Astrocyte (in vitro differentiated cells and primary cell): ENCODE measurements at regions not wholly inside any gene's neighbourhood (a gene's known extent, or its start where the extent isn't known, plus 50 kb on each side); places are given as distances from the start of the nearest gene placed in this dataset.

Source experiments
- DNase-seq: peaks from one replicate; pipeline ENCODE4 v3.0.0-alpha.2; 2010; ENCODE audit warnings: low read depth
- FAIRE-seq: peaks from 2 replicates; lab custom pipeline; 2011; peaks lifted over from hg19 to GRCh38; lab: Jason Lieb, UNC
- H2AFZ ChIP-seq: 2 replicates; pipeline ENCODE4 v1.6.0; 2012; ENCODE audit warnings: low read depth, low read length, inconsistent platforms
- H3K27ac ChIP-seq: 2 replicates; pipeline ENCODE4 v1.5.1; 2011; ENCODE audit warnings: low read depth, low read length, inconsistent platforms
- H3K27me3 ChIP-seq: 2 replicates; pipeline ENCODE4 v1.6.0; 2011; ENCODE audit warnings: low read length, inconsistent platforms; ENCODE audit not compliant: insufficient read depth
- H3K36me3 ChIP-seq: 2 replicates; pipeline ENCODE4 v1.5.1; 2011; ENCODE audit warnings: low read length, inconsistent platforms; ENCODE audit not compliant: insufficient read depth
- H3K4me1 ChIP-seq: 2 replicates; pipeline ENCODE4 v1.5.1; 2011; ENCODE audit warnings: low read length, inconsistent platforms; ENCODE audit not compliant: insufficient read depth
- H3K4me2 ChIP-seq: 2 replicates; pipeline ENCODE4 v1.6.0; 2012; ENCODE audit warnings: low read length, inconsistent platforms
- H3K4me3 ChIP-seq: 2 replicates; pipeline ENCODE4 v1.5.1; 2011; ENCODE audit warnings: low read depth, mild to moderate bottlenecking, low read length, inconsistent platforms; ENCODE audit not compliant: insufficient read depth
- H3K79me2 ChIP-seq: 2 replicates; pipeline ENCODE4 v1.6.0; 2012; ENCODE audit warnings: mild to moderate bottlenecking, low read length, inconsistent platforms; ENCODE audit not compliant: insufficient read depth
- H3K9ac ChIP-seq: 2 replicates; pipeline ENCODE4 v1.6.0; 2012; ENCODE audit warnings: mild to moderate bottlenecking, low read length, inconsistent platforms
- H3K9me3 ChIP-seq: 2 replicates; pipeline ENCODE4 v1.5.1; 2012; ENCODE audit warnings: low read depth, mild to moderate bottlenecking, low read length, inconsistent platforms; ENCODE audit not compliant: insufficient read depth
- H4K20me1 ChIP-seq: 2 replicates; pipeline ENCODE4 v1.6.0; 2012; ENCODE audit warnings: low read length, inconsistent platforms; ENCODE audit not compliant: insufficient read depth
- H3K27ac Mint-ChIP-seq: one replicate; pipeline ENCODE4 v1.8.0; 2021; ENCODE audit warnings: mild to moderate bottlenecking, mixed read lengths; ENCODE audit not compliant: unreplicated experiment
- H3K27me3 Mint-ChIP-seq: one replicate; pipeline ENCODE4 v1.8.0; 2021; ENCODE audit warnings: low read depth, mixed read lengths; ENCODE audit not compliant: unreplicated experiment
- H3K36me3 Mint-ChIP-seq: one replicate; pipeline ENCODE4 v1.8.0; 2021; ENCODE audit warnings: low read depth, mixed read lengths; ENCODE audit not compliant: unreplicated experiment
- H3K4me1 Mint-ChIP-seq: one replicate; pipeline ENCODE4 v1.8.0; 2021; ENCODE audit warnings: low read depth, mixed read lengths; ENCODE audit not compliant: unreplicated experiment
- H3K4me3 Mint-ChIP-seq: one replicate; pipeline ENCODE4 v1.8.0; 2021; ENCODE audit warnings: mild to moderate bottlenecking, moderate library complexity, mixed read lengths; ENCODE audit not compliant: unreplicated experiment
- H3K9me3 Mint-ChIP-seq: one replicate; pipeline ENCODE4 v1.8.0; 2021; ENCODE audit warnings: mild to moderate bottlenecking, mixed read lengths; ENCODE audit not compliant: unreplicated experiment
- CTCF ChIP-seq: IDR thresholded peaks from 2 replicates; pipeline ENCODE4 v1.5.1; 2011; ENCODE audit warnings: low read depth, mild to moderate bottlenecking, inconsistent platforms, low read length, moderate library complexity; ENCODE audit not compliant: insufficient read depth
- EZH2 ChIP-seq: IDR thresholded peaks from 2 replicates; pipeline ENCODE4 v1.6.1; 2012; ENCODE audit warnings: mild to moderate bottlenecking, low read length, inconsistent platforms; ENCODE audit not compliant: insufficient read depth

DNA sequence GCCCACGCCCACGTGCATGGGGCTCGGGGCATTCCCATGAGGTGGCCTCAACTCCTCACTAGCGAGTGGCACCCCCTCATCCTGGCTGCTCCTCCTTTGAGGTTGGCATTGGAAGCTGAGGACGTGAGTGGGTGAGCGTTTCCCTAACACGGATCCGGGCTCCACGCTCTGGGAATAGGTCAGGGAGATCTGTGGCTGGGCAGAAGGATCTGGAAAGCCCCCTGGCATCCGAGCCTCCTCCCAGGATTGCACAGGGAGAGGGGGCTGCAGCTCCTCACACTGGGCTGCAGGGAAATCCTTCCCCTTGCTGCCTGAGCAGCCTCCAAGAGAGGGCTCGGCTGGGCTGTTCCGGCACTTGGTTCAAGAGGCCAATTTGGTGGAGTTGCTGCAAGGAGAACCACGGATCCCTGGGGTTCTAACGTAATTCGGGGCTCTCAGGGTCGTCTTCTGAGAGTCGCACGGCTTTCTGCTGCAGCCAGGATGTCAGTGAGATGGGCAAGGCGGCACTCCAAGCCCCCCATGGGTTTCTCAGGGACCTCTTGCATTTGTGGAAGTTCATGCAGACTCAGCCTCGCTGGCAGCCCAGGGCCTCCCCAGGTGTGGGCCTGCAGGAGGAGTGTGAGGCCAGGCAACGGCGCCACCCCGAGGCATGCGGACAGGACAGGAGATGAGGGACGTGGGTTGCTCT is 1119.0 kb downstream of the BRD1 start:
- no peak for DNase-seq
- Histone ChIP-seq H3K9ac (no peak overlapping the region), H3K27ac (no peak overlapping the region), H3K79me2 (no peaks in the 10 kb centered on the region), H3K27me3 (no peaks in the 10 kb centered on the region), H3K4me2 (no peak overlapping the region), H3K4me3 (no peak overlapping the region), H2AFZ (no peak overlapping the region), H3K36me3 (no peaks in the 10 kb centered on the region), H3K9me3 (no peaks in the 10 kb centered on the region), H4K20me1 (no peaks in the 10 kb centered on the region), H3K4me1 (no peaks in the 10 kb centered on the region)
- Mint-ChIP-seq H3K27me3 (peaks cover 23% of the 10 kb centered on the region), H3K9me3 (no peaks in the 10 kb centered on the region), H3K27ac (no peak overlapping the region), H3K4me1 (no peaks in the 10 kb centered on the region), H3K4me3 (no peak overlapping the region), H3K36me3 (peaks cover 6% of the 10 kb centered on the region)
- FAIRE-seq, result no peak
- TF ChIP-seq CTCF, result no peak
- no peak for TF ChIP-seq EZH2

DNA sequence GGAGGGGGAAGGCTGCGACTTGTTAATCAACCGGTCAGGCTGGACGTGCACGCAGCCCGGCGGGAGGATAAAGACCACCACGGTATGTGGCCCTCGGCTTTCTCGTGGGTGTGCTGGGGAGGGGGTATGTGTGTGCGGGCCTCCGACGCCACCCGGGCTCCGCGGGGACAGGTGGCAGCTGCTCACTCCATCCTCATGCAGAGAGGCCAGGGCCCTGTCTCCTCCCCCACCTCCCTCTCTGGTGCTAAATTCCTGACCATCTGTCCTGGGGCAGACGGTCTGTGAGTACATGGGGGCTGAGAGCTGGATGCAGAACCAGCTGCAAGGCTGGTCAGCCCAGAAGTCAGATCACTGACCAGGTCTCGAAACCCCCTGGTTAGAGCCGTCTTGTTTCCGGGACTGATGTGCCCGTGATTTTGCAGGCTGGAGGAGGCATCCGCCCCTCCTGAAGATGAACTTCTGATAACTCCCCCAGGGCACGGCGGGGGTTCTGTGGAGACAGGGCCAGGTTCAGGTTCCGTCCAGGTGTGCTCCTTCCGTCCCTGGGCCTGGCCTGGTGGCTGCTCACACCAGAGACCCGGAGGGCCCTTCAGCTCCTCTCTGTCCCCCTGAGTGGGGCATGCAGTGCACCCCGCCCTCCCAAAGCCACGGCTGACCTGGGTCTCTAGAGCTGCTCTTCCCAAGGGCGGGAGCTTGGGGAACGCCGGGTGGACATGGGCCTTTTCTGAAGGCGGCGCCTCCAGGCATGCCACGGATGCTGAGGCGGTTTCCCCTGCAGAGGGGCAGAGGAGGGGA is 1119.7 kb downstream of the BRD1 start:
- Mint-ChIP-seq H3K9me3 (no peaks in the 10 kb centered on the region), H3K36me3 (peaks cover 6% of the 10 kb centered on the region), H3K4me1 (no peaks in the 10 kb centered on the region), H3K4me3 (no peak overlapping the region), H3K27ac (no peak overlapping the region), H3K27me3 (peaks cover 23% of the 10 kb centered on the region)
- Histone ChIP-seq H3K4me1 (no peaks in the 10 kb centered on the region), H4K20me1 (no peaks in the 10 kb centered on the region), H3K9ac (no peak overlapping the region), H3K4me3 (no peak overlapping the region), H3K36me3 (no peaks in the 10 kb centered on the region), H2AFZ (no peak overlapping the region), H3K4me2 (no peak overlapping the region), H3K79me2 (no peaks in the 10 kb centered on the region), H3K9me3 (no peaks in the 10 kb centered on the region), H3K27me3 (no peaks in the 10 kb centered on the region), H3K27ac (no peak overlapping the region)
- DNase-seq, result no peak
- no peak for FAIRE-seq
- TF ChIP-seq EZH2 (no peak), CTCF (no peak)
